ENCODE measurements at regions not wholly inside any gene's neighbourhood (a gene's known extent, or its start where the extent isn't known, plus 50 kb on each side); places are given as distances from the start of the nearest gene placed in this dataset.

GRCh38 chrX:39112143-39112542 is 310.9 kb downstream of the MID1IP1 start:
- TF ChIP-seq CTCF (IDR thresholded peaks at IDR 0.05; ENCODE audit: borderline replicate concordance, insufficient read depth, low read depth, low read length), result no peak
- H3K4me3 ChIP-seq (ENCODE audit: low read depth, low read length), result no peak overlapping the region

GRCh38 chrX:39115166-39115565 is 313.9 kb downstream of the MID1IP1 start:
- no peak for TF ChIP-seq CTCF (IDR thresholded peaks at IDR 0.05; ENCODE audit: borderline replicate concordance, insufficient read depth, low read depth, low read length)
- H3K4me3 ChIP-seq (ENCODE audit: low read depth, low read length), result no peak overlapping the region

GRCh38 chrX:39117101-39117500 is 315.8 kb downstream of the MID1IP1 start:
- TF ChIP-seq CTCF (IDR thresholded peaks at IDR 0.05; ENCODE audit: borderline replicate concordance, insufficient read depth, low read depth, low read length), result no peak
- H3K4me3 ChIP-seq (ENCODE audit: low read depth, low read length), result no peak overlapping the region

GRCh38 chrX:39121903-39122302 is 320.6 kb downstream of the MID1IP1 start:
- no peak for TF ChIP-seq CTCF (IDR thresholded peaks at IDR 0.05; ENCODE audit: borderline replicate concordance, insufficient read depth, low read depth, low read length)
- no peak overlapping the region for H3K4me3 ChIP-seq (ENCODE audit: low read depth, low read length)

GRCh38 chrX:39125834-39126233 is 324.6 kb downstream of the MID1IP1 start:
- TF ChIP-seq CTCF (IDR thresholded peaks at IDR 0.05; ENCODE audit: borderline replicate concordance, insufficient read depth, low read depth, low read length), result no peak

GRCh38 chrX:39133971-39134370 is 332.7 kb downstream of the MID1IP1 start:
- TF ChIP-seq CTCF (IDR thresholded peaks at IDR 0.05; ENCODE audit: borderline replicate concordance, insufficient read depth, low read depth, low read length), result peak; percentile 75

More at GRCh38 chrX:39125834-39126233, 324.6 kb downstream of the MID1IP1 start:
- H3K4me3 ChIP-seq (ENCODE audit: low read depth, low read length), result no peak overlapping the region

GRCh38 chrX:39137363-39137954 is 336.2 kb downstream of the MID1IP1 start:
- no peak for TF ChIP-seq CTCF (IDR thresholded peaks at IDR 0.05; ENCODE audit: borderline replicate concordance, insufficient read depth, low read depth, low read length)
- no peak overlapping the region for H3K4me3 ChIP-seq (ENCODE audit: low read depth, low read length)

More at GRCh38 chrX:39133971-39134370, 332.7 kb downstream of the MID1IP1 start:
- no peak overlapping the region for H3K4me3 ChIP-seq (ENCODE audit: low read depth, low read length)

Data from GM12875 (cell line).